ENCODE measurements at regions not wholly inside any gene's neighbourhood (a gene's known extent, or its start where the extent isn't known, plus 50 kb on each side); places are given as distances from the start of the nearest gene placed in this dataset.

DNA sequence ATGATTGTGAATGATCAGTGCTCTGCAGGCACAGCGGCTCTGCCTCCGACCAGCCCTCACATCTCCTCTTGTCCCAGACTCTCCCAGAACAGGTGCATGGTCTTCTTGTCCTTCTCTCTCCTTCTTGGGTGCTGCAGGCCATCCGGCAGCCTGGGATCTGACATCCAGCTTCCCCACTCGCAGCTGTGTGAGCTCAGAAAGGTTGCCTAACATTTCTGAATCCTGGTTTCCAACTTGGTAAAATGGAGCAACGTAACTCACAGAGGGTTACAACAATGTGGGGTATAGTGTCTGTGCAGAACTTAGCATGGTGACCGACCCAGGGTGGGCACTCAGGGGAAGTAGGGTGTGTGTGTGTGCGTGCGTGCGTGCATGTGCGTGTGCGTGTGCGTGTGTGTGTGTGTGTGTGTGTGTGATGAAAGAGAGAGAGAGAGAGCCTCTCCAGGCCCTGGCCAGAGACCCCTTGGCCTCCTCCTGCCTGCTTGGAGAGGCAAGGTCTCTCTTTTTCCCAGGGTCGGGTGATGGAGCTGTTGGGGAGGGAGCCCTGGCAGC lies 110.1 kb downstream of the SNX5 start:
- DNase-seq (ENCODE audit: low spot score): no peak

DNA sequence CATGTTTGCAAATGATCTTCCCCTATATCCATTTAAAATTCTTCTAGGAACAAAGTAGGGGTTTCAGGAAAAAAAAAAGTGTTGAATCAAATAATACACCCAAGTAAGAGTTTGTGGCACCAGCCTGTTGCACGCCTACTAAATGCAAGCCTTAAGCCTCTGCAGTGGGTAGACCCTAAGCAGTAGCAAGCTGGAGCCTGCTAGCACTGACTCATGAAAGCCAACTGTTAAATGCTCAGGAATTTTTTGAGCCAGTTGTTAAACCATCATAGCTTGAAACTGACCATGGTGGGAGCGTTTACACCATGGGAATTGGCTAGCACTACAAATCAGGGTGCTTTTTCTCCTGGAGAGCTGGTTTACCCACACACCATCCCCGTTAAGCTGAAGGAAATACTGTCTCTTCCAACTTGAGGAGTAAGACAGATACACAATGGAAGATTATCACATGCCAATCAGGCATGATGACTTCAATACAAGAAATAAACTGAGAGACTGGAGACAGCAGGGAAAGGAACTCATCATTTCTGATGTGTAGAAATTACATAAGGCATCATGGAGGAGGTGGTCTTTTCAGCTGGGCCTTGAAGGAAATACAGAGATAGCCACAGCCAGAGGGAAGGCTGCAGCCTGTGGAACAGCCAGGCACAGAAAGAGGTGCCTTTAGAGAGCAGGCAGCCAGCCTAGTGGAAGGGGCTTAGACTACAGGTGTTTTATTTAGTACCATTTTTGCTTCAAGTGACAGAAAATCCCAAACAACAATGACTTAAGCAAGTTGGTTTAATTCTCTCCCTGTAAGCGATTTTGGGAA lies 110.8 kb downstream of the SNX5 start:
- no peak for DNase-seq (ENCODE audit: low spot score)

DNA sequence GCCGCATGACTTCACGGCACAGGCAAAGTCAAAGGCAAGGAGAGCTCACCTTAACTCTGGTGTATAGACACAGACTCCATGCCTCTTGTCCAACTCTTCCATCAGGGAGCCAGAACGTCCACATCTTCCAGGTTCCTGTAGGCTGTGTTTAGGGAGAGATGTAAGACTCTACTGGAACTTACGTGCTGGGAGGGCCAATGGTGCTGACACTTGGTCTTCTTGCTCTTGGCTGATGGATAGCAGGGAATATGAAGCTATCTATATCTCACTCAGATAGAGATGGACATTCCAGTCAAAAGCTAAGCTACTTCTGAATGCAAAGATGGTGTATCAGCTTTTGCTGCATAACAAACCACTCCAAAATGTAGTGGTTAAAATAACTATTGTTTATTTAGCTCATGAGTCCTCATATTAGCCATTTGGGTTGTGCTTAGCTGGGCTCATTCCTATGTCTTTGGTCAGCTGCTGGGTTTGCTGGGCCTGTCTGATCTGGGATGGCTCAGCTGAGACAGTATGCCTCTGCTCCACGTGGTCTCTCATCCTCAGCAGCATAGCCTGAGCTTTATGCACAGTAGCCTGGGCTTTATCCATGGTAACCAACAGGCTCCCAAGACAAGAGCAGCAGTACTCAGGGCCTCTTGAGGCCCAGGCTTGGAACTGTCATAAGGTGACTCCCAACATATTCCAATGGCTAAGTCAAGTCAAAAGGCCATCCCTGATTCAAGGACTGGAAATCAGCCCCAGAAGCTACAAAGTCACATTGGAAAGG lies 111.6 kb downstream of the SNX5 start:
- DNase-seq (ENCODE audit: low spot score): no peak

DNA sequence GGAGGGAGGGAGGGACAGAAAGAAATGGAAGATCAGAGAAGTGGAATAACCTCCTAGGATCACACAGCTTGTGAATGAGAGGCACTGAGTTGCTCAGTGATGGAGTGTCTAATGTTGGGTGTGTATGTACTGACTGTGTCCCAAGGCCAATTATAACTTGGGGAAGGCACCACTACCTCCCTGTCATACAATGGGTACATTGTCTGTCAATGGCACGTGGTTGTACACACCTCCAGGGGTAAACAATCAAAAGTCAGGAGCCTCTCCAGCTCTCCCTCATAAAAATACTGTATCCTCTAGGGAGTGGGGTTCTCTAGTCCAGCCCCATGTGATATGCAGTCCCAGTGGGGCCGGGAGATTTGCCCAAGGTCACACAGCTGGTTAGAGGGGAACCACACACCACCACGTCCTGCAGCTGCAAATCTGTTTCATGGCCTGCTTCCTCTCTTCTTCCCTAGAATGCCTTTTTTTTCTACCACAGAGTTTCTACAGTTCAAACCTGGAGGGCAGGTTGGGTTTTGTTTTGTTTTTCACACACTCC lies 112.5 kb downstream of the SNX5 start:
- no peak for DNase-seq (ENCODE audit: low spot score)

DNA sequence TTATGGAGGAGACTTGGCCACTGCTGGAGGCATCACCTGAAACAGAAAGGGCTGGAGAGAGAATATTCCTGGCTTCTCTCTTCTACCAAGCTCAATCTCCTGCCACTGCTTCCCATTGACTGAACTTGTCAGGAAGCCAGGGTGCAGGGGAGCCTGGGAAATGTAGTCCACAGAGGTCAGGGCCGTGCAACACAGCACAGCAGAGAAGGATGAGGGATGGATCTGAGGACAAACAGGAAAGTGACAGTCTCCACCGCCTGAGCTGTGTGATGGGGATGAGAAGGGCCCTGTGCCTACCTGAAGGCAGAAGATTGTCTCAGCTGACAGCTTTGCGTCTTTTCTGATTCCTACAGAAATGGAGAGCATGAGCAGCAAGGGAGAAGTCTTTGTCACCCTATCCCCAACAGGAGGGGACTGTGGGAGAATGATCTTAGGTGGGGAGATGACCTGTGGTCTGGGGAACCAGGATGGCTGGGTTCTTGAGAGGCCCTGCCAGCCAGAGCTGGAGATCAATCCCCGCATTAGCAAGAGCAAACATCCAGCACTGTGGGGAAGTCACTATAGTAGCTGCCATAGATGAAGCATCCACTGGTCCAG lies 114.2 kb downstream of the SNX5 start:
- DNase-seq (ENCODE audit: low spot score): peak; percentile 71

DNA sequence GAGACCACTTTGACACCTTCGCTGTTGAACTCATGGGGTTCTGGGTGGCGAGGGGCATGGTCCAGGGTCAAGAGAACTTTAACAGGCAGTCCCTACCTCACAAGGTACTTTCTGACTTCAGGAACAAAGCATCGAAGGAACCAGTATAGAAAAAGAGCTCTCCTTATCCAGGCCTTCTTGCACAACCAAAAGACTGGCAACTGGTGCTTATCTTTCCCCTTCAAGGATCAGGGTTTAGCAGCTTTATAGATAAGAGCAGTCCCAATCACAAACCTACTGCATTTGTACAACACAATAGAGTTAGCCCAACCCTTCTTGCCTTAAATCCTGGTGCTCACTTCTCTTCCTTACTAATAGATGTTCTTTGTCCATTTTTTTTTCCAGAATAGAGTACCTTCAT lies 116.3 kb downstream of the SNX5 start:
- DNase-seq (ENCODE audit: low spot score): no peak

DNA sequence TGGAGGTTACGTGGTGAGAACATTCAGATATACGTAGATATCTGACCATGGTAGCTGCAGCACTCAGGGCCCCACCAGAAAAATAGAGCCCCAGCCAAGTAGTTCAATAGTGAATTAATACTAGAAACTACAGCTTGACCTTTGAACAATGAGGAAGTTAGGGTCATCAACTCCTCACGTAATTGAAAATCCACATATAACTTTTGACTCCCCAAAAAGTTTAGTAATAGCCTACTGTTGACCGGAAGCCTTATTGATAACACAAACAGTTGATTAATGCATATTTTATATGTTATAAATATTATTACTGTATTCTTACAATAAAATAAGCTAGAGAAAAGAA lies 117.9 kb downstream of the SNX5 start:
- DNase-seq (ENCODE audit: low spot score): no peak

DNA sequence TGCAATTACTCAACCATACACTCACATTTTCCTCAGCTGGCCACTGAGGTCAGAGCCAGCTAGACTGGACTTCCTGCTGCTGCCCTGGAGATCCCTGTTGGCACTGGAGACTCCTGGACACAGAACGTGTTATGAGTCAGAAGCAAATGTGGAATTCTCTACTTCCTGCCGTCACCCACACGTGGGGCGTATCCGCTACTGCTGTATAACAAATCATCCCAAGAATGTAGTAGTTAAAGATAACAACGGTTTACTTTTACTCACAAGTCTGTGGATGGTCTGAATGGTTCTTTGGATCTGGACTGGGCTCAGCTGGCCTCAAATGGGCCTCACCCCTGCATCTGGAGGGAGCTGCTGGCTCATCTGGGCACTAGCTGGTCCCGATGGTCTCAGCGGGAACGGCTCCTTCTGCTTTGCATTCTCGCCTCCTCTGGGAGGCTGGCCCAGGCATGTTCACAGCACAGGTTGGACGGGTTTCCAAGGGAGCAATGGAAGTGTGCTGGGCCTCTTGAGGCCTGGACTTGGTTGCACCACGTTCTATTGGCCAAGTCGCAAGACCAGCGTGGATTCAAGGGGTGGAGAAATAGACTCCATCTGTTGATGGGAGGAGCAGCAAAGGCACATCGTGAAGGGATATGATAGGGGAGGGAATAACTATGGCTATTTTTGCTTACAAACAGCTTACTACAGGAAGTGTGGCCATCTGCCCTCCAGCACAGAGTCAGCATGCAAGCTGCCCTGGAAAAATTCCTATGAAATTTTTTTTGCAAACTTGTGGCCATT lies 118.5 kb downstream of the SNX5 start:
- peak; percentile 96 for DNase-seq (ENCODE audit: low spot score)

DNA sequence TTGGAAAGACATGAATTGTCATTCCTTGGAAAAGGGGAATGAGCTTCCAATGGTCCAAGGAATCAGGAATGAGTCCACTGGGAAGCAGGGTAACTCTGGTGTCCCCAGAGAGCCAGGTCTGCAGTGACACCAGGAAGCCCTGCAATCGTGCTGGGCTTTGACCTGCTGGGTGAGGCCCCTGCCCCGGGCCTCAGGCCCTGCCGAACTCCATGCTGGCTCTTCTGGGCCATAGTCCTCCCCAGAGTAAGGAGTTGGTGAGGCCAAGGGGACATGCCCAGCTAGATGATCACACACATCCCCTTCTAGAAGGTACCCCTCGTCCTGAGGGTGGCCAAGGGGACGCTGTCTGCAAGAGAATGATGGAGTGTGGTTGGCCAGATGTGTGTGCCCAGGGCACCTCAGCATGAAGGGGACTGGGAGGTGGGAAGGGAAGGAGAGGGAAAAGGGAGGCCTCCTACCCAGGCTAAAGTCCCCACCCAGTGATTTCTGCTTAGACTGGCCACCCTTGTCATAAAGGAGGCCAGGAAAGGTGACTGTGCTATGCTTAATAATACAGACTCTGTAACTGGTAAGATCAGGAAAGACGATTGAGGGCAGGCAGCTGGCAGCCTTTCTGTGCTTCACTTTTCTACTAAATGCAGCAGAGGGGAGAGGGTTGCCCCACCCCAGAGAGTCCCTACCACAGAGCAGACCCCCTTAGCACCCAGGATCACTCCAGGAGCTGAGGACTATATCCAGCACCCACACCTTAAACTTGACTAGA lies 119.3 kb downstream of the SNX5 start:
- DNase-seq (ENCODE audit: low spot score): no peak

DNA sequence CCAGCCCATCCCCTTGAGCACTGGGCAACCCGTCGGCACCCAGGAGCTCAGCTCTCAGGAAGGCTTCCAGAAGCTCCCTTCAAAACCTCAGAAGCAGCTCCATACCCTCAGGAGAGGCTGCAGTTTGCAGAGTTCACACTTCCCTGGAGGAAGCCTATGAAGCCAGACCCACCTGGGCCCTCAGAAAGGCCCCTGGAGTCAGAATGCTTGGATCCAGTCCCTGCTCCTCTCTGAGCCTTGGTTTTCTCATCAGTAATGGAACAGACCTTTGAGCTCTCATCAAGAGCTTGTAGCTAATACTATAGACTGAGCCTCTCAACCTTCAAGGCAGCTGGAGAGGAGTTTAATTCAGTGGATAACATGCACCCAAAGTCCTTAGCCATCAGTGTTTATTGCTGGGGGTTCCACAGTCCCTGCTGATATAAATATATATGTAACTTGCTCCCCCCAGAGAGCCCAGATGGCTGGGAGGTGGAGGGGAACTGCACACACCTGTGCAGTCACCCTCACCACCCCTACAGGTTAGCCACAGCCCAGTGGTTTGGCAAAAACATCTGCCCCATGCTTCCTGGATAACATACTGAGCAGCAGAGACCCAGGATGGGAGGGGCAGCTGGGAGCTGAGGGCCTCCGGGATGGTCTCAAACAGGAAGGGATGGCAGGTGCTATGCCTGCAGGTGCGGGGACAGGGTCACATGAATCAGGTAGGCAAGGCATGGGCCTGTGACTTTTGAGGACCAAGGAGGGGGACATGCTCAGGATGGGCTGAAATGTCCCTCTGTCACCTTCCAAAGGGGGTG lies 120.1 kb downstream of the SNX5 start:
- DNase-seq (ENCODE audit: low spot score): no peak

DNA sequence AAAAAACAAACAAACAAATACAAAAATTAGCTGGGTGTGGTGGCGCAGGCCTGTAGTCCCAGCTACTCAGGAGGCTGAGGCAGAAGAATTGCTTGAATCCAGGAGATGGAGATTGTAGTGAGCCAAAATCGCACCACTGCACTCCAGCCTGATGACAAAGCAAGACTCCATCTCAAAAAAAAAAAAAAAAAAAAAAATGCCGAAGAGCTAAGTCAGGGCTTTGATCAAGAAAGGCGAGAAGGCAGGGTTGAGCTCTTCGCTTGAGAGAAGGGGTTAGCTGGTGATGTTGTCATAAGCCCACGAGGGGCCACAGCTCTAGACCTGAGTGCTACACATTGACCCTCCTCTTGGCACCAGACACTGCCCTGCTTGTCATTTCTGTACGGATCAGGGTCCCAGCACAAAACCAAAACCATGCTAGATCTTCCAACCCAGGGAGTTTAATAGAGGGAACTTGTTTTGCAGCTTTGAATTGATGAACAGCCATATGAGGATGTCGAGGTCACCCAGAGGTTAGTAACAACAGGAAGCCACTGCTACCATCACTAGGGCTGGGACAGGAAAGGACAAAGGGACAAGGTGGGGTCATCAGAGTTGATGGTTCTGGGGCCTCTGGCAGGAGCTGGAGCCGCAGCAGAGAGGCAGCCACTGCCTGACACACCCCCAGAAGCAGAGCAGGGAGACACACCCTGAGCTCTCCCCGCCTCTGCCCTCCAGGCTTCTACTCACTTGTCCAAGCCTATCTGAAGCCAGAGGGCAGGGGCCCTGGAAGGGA lies 122.7 kb downstream of the SNX5 start:
- no peak for DNase-seq (ENCODE audit: low spot score)

DNA sequence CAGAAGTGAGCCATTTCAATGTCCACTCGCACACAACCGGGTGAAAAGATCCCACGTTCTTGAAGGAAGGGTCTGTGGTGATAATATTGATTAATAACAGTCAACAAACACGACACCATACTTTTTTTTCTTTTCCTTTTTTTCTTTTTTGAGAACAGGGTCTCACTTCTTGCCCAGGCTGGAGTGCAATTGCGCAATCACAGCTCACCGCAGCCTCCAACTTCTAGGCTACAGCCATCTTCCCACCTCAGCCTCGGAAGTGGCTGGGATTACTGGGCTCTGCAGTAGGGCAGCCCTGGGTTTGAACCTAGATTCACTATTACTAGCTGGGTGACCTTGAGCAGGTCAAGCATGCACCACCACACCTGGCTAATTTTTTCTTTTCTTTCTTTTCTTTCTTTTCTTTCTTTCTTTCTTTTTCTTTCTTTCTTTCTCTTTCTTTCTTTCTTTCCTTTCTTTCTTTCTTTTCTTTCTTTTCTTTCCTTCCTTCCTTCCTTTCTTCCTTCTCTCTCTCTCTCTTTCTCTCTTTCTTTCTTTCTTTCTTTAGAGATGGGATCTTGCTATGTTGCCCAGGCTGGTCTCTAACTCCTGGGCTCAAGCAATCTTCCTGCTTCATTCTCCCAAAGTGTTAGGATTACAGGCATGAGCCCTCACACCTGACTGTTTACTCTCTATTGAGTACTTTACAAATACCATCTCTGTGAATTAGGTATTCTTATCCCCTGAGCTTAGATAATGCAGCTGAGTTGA lies 123.9 kb downstream of the SNX5 start:
- DNase-seq (ENCODE audit: low spot score): no peak

DNA sequence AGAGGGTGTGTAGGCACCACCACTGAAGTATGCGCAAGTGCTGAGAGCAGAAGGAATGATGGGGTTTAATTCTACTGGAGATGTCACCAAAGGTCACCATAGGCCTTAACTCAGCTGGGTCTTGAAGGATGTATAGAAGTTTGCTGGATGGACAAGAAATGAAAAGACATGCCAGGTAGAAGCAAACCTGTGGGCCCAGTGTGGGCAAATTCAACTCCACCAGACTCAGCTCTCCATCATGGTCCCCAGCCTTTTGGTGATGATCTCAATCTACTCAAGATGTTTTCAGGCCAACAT lies 124.5 kb downstream of the SNX5 start:
- DNase-seq (ENCODE audit: low spot score): no peak

DNA sequence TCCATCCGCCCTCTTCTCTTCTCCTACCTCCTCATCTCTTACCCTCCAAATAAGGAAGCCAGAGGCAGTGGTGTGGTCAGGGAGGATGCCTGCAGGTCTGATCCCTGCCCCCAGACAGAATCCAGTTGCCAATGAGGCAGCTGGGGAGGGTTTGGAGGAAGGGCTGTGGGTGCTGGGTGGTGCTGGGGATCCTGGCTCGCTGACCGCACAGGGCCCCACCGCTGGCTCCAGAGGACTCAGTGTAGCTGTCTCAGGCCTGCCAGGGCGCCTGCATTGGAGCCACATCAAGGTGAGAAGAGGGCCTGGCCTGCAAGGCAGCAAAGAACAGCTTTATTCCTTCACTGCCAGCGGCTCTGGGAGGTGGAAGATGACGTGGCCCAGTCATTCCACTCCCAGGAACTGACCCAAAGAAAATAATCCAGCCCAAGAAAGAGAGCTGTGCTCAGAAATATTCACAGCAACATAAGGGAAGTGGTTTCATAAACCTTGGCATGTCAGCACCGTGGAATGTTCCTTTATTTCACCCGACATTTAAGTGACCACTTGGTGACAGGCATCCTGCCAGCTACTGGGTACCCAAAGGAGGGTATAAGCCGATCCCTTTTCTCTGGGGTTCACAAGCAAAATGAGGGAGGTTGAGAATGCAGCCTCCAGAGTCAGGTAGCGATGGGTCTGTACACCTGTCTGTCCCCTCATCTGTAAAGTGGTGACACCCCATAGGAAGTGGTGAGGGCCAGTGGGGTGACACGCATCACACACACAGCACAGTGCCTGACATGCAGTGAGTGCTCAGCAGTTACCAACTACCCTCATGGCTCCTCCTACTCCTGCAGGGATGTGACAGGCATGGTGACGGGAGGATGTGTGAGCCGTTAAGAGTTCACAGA lies 125.1 kb downstream of the SNX5 start:
- DNase-seq (ENCODE audit: low spot score): peak; percentile 94

DNA sequence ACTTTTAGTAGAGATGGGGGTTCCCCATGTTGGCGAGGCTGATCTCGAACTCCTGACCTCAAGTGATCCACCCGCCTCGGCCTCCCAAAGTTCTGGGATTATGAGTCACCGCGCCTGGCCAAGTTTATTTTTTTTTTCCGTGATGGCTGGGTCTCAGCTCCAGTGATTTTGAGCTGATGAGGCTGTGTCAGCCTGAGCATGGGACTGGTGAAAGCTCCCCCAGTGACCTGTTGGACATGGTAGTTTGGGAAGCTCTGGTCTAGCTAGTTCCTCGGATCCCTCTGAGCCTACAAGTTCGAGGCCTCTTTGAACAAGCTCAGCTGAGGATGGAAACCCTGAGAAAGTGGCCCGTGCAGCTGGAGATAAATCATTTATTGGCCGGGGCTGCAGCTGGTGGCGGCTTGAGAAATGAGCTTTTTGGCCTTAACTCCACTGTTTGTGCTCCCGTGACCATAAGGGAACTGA lies 126.8 kb downstream of the SNX5 start:
- no peak for DNase-seq (ENCODE audit: low spot score)

DNA sequence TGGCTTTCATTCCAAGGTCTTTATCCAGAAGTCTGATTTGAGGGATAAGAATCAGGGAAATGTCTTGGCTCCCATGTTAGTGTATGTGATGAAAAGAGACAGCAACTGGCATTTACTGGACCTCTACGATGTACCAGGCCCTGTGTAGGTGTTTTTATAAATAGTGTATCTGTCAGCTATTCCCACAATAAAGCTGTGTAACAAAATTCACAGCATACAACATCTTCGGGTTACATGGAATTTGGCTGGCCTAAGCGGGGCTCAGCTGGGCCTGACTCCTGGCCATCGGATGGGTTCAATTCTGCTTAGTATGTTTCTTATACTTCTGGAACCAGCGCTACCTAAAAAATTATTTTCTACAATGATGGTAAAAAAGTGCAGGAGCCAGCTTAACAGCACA lies 128.2 kb downstream of the SNX5 start:
- DNase-seq (ENCODE audit: low spot score): no peak

DNA sequence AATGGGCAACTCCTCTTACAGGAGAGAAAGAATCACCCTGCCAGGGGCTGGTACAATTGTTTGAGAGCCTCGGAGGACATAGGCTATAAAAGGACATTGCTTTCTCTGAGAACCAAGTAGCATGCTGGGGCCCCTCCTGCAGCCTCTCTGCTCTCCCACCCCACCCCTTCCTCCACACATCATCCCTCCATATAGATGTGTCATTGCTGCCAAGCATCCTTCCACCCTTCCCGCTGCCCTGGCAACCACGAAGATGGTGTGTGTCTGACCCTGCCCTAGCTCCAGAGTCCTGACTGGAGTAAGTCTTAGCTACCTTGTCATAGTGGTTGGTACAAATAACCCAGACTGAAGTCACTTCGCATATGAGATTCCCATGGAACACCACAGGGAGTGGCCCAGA lies 129.7 kb downstream of the SNX5 start:
- no peak for DNase-seq (ENCODE audit: low spot score)

DNA sequence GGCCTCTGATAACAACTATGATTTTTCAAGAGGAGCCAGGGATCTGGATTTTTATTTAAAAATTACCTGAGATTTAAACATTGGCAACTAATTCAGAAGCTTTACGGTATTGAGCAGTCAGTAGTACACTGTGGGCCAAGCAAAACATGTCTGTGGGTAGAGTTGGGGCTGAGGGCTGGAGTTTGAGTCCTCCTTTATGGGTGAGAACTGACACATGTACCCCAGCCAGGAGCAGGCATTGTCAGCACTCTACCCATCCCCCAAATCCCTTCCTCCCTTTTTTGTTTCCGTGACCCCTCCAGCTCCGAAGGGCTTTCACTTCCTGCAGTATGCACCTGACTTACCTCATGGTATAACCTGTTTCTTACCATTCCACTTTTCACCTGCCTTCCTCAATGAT lies 131.4 kb downstream of the SNX5 start:
- no peak for DNase-seq (ENCODE audit: low spot score)

All from hepatic stellate cell (primary cell).